ENCODE measurements at regions not wholly inside any gene's neighbourhood (a gene's known extent, or its start where the extent isn't known, plus 50 kb on each side); places are given as distances from the start of the nearest gene placed in this dataset.

GRCh38 chr16:73403291-73403690 lies 355.4 kb upstream of the ZFHX3 start:
- TF ChIP-seq TAF1 (IDR thresholded peaks at IDR 0.05; ENCODE audit: borderline replicate concordance, low read depth, low read length) (no peak), EZH2 (IDR thresholded peaks at IDR 0.05; ENCODE audit: borderline replicate concordance, control insufficient read depth, low read depth, low read length) (no peak), ASH2L (IDR thresholded peaks at IDR 0.05; ENCODE audit: borderline replicate concordance, low read depth) (no peak), TCF7 (IDR thresholded peaks at IDR 0.05; ENCODE audit: borderline replicate concordance) (no peak), MYB (IDR thresholded peaks at IDR 0.05; ENCODE audit: borderline replicate concordance, low read depth, low read length) (no peak), POLR2AphosphoS5 (IDR thresholded peaks at IDR 0.05; ENCODE audit: low read length) (no peak), LARP7 (IDR thresholded peaks at IDR 0.05) (no peak), EGR1 (IDR thresholded peaks at IDR 0.05; ENCODE audit: borderline replicate concordance in 1 of 2, low read depth in 2 of 2, low read length in 2 of 2) (no peak)
- TF ChIP-seq, protein P1, sequence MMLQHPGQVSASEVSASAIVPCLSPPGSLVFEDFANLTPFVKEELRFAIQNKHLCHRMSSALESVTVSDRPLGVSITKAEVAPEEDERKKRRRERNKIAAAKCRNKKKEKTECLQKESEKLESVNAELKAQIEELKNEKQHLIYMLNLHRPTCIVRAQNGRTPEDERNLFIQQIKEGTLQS (IDR thresholded peaks at IDR 0.05; ENCODE audit: borderline replicate concordance, extremely low read depth, low read depth, low read length), result no peak
- TF ChIP-seq, protein P2, sequence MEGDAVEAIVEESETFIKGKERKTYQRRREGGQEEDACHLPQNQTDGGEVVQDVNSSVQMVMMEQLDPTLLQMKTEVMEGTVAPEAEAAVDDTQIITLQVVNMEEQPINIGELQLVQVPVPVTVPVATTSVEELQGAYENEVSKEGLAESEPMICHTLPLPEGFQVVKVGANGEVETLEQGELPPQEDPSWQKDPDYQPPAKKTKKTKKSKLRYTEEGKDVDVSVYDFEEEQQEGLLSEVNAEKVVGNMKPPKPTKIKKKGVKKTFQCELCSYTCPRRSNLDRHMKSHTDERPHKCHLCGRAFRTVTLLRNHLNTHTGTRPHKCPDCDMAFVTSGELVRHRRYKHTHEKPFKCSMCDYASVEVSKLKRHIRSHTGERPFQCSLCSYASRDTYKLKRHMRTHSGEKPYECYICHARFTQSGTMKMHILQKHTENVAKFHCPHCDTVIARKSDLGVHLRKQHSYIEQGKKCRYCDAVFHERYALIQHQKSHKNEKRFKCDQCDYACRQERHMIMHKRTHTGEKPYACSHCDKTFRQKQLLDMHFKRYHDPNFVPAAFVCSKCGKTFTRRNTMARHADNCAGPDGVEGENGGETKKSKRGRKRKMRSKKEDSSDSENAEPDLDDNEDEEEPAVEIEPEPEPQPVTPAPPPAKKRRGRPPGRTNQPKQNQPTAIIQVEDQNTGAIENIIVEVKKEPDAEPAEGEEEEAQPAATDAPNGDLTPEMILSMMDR (IDR thresholded peaks at IDR 0.05 in 2 of 3, conservative IDR thresholded peaks at IDR 0.05 in 1 of 3; ENCODE audit: control insufficient read depth in 2 of 3, extremely low read depth in 1 of 3, insufficient read depth in 1 of 3, low read depth in 3 of 3, low read length in 3 of 3), result no peak
